ENCODE measurements at regions not wholly inside any gene's neighbourhood (a gene's known extent, or its start where the extent isn't known, plus 50 kb on each side); places are given as distances from the start of the nearest gene placed in this dataset.

GRCh38 chr13:67574320-67575233 is 344.4 kb upstream of the PCDH9 start:
- TF ChIP-seq POLR2A (IDR thresholded peaks at IDR 0.05) (no peak), CTCF (IDR thresholded peaks at IDR 0.05) (no peak)
